AML-193 (cell line): ENCODE measurements at regions not wholly inside any gene's neighbourhood (a gene's known extent, or its start where the extent isn't known, plus 50 kb on each side); places are given as distances from the start of the nearest gene placed in this dataset.

ENCODE experiments used
- DNase-seq, 2 experiments: peaks; one replicate each; lab custom pipeline; 2025; lab: John Stamatoyannopoulos, UW

GRCh38 chr13:107205318-107206104 is 637.6 kb upstream of the ARGLU1 start:
- peak; percentile 60 to 62 for DNase-seq

- peak; percentile 10 to 15 for DNase-seq
Observed at GRCh38 chr13:107203146-107203847, 635.4 kb upstream of the ARGLU1 start.

GRCh38 chr13:107202371-107203023 is 634.6 kb upstream of the ARGLU1 start:
- no peak for DNase-seq

DNA sequence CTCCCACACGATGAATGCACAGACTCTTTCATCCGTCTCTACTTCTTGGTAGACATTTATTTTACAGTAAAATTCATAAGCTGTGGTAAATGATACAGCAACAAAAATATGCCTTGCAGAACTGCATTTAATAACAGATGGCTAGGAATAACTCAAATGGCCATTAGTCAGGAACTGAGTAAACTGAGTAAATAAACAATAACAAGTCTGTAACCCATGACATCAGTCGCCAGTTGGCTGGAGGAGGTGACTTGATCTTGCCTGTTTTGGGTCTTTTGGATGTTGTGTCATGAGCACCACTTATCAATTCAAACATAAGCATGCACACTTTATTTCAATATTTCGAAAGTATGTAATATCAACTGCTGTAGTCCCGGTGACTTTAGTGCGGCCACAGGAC is 632.6 kb upstream of the ARGLU1 start:
- no peak for DNase-seq

DNA sequence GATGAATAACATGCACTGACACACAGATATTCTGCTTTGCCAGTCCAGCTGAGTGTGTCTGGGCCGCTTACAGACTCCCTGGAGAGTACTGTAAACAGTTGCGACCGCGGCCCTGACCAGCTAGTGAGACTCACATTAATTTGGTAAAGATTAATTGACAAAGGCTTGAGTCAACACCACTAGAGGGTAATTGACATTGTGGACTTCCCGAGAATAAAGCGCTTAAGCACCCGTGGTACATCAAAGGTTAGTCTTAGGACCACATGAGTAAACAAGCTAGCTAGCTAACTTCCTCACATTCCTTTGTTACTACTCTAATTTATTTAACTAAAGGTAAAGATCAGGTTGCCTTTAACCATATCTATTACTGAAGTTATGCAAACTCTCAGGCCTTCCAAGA is 624.4 kb upstream of the ARGLU1 start:
- no peak for DNase-seq

- no peak for DNase-seq
Observed at GRCh38 chr13:107190065-107190464, 622.1 kb upstream of the ARGLU1 start.

GRCh38 chr13:107185889-107186288 is 618.0 kb upstream of the ARGLU1 start:
- no peak for DNase-seq

- DNase-seq, result peak in 1 of 2 experiments; percentile 5
Observed at GRCh38 chr13:107170270-107170931, 602.5 kb upstream of the ARGLU1 start.

DNA sequence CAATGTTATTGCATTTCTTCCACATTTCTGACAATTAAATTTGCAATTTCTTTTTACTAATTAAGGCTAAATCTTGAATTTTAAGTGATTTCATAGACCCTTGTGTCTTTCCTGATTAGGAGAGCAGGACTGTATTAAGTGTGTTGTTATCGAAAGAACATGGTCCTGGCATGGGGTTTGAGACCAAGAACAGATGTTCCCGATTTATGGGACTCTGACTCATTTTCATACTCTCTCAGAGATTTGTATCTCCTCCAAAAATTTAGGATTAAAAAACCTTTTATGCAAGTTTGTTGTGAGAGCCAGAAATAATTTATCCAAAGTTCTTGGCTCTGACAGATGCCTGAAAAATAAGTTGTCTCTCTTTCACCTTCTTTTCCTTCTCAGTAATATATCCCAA is 589.3 kb upstream of the ARGLU1 start:
- DNase-seq, result no peak

GRCh38 chr13:107144432-107144831 is 576.5 kb upstream of the ARGLU1 start:
- DNase-seq, result peak in 1 of 2 experiments; percentile 19

DNA sequence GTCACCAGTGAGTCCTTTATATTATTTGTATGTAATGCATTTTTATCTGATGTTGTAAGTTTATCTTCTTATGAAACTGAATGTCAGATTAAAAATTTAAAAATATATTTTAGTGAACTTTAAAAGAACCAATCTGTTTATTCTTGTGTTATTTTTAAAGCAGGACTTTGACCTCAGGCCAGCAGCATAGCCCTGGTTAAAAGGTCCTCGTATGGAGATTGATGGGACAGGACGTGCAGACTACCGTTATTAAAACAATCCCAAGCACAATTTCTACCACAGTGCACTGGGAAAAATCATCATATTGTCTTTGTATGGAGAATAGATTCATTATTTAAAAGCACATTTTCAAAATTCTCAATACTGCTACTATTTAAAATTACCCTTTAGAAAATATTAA is 573.8 kb upstream of the ARGLU1 start:
- no peak for DNase-seq

GRCh38 chr13:107139006-107139405 is 571.1 kb upstream of the ARGLU1 start:
- no peak for DNase-seq

- no peak for DNase-seq
Observed at GRCh38 chr13:107138486-107138885, 570.5 kb upstream of the ARGLU1 start.

DNA sequence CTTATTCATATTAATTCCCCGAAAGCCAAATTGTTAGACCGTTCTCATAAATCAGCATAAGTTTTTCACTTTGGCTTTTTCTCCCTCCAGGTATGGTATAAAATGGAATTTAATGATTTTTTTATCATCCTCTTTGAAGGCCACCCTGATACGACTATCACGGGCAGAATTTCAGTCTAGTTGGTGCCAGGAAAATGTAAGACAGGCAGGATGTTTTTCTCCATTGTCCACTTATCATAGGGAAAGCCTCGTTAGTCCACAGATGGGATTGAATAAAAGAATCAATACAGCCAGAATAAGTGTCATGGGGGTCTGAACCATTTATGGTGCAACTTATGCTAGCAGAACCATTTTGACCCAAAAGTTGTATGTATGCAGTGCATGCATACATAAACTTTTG is 566.0 kb upstream of the ARGLU1 start:
- DNase-seq, result no peak

DNA sequence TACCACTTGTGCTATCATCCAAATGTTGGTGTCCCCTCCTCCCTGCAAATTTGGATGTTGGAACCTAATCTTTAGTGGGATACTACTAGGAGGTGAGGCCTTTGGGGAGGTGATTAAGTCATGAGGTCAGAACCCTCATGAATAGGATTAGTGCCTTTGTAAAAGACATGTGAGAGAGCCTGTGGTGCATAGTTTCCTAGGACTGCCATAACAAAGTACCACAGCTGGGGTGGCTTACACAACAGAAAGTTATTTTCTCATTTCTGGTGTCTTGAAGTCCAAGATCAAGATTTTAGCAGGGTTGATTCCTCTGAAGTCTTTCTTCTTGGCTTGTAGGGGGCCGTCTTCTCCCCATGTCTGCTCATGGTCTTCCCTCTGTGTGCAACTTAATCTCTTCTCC is 562.6 kb upstream of the ARGLU1 start:
- DNase-seq, result no peak

GRCh38 chr13:107124730-107125129 is 556.8 kb upstream of the ARGLU1 start:
- no peak for DNase-seq

DNA sequence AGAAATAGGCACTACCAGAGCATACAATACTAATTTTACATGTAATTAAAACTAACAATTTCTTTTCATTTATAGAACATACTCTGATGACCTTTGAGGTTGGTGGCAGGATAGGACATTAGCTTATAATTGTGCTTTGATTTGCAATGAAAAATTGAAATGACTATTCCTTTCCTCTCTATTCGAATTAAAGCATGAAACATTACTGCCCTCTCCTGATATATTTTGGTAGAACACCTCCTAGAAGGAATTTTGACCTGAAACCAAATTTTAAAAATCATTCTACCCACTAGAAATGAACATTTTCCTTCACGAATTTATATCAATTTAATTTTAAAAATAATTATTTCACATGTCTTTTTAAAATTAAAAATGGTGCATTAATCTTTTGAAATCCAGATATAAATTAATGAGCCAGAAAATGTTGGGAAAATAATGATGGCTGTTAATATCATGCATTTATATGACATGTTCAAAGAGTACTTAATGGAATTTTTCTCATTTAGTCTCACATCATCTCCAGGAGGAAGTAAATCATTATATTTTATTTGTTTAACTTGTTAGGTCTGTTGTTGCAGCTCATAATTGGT is 556.3 kb upstream of the ARGLU1 start:
- peak; percentile 4 to 7 for DNase-seq

GRCh38 chr13:107121793-107122192 is 553.9 kb upstream of the ARGLU1 start:
- no peak for DNase-seq

GRCh38 chr13:107119989-107120881 is 552.3 kb upstream of the ARGLU1 start:
- no peak for DNase-seq

DNA sequence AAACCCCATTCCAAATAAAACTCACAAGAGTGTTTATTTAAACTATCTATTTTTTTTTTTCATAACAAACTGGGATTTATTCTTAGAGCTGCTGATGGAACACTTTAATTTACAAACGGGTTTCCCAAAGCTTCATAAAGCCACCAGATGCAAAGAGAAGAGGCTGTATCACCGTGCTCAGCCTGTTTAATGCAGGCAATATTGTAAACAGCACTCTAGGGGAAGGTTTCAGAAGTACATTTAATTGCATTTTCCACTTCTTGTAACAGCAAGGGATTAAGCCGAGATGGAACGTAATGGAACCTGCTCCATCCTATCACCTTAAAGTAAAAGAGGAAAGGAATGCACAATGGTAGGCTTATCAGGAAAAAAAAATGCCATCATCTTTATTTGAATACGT is 550.6 kb upstream of the ARGLU1 start:
- DNase-seq, result no peak
